A673 (cell line): ENCODE measurements at regions not wholly inside any gene's neighbourhood (a gene's known extent, or its start where the extent isn't known, plus 50 kb on each side); places are given as distances from the start of the nearest gene placed in this dataset.

Experiments used
- EZH2 ChIP-seq: fragments of 200-600 bp; sonication (generic); IDR thresholded peaks from 2 replicates; pipeline ENCODE4 v1.6.1; 2017; ENCODE audit warnings: borderline replicate concordance, low read depth, mild to moderate bottlenecking, mixed read lengths, antibody characterized with exemption, low read length; ENCODE audit not compliant: poor library complexity, severe bottlenecking
- TF ChIP-seq, protein P1 (sequence below): fragments of 300-800, 200-600 bp; sonication (generic); conservative IDR thresholded peaks from 2 replicates; pipeline ENCODE4 v1.5.1; 2017; ENCODE audit warnings: low read depth, mild to moderate bottlenecking, antibody characterized with exemption, low read length, moderate library complexity, mixed read lengths

DNA sequence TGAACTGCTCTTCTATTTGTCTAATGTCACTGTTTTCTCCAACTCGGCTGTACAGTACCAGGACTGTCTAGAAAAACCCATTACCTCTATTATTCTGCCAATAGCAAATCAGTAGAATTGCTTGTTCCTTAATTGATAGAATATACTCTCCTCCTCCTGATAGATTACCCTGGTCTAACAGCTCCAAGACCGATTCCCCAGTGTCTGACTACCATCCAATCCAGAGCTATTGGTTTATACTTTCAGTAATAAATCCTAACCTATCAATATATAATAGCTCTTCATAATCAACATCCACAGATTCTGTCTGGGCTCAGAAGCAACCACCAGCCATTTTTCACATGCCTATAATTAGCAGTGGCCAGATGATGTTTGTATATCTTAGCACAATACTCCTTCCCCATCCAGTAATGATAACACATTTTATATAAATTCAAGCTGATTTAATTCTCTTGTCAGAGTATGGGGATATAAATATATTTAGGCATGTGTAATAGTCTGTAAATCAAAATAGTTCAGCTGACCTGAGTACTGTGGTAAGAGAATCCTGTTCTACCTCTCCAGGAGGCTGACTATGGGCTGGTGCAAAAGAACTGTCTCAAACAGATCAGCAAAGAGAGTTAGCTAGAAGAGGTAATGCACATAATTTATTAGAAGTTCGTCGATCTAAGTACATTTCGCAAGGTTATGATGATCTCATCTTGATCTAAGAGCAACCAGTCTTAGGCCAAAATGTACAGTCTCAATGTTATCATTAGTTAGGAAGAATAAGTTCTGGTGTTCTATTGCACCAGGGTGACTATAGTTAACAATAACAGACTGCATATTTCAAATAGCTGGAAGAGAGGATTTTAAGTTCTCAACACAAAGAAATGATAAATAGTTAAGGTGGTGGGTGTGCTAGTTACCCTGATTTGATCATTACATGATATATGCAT lies 193.4 kb downstream of the SHOX2 start:
- TF ChIP-seq, protein P1, sequence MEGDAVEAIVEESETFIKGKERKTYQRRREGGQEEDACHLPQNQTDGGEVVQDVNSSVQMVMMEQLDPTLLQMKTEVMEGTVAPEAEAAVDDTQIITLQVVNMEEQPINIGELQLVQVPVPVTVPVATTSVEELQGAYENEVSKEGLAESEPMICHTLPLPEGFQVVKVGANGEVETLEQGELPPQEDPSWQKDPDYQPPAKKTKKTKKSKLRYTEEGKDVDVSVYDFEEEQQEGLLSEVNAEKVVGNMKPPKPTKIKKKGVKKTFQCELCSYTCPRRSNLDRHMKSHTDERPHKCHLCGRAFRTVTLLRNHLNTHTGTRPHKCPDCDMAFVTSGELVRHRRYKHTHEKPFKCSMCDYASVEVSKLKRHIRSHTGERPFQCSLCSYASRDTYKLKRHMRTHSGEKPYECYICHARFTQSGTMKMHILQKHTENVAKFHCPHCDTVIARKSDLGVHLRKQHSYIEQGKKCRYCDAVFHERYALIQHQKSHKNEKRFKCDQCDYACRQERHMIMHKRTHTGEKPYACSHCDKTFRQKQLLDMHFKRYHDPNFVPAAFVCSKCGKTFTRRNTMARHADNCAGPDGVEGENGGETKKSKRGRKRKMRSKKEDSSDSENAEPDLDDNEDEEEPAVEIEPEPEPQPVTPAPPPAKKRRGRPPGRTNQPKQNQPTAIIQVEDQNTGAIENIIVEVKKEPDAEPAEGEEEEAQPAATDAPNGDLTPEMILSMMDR, result no peak
- no peak for TF ChIP-seq EZH2
